Glutamatergic neuron (in vitro differentiated cells): ENCODE measurements at regions not wholly inside any gene's neighbourhood (a gene's known extent, or its start where the extent isn't known, plus 50 kb on each side); places are given as distances from the start of the nearest gene placed in this dataset.

Experiments used
- DNase-seq: peaks from one replicate; pipeline ENCODE4 v3.0.0; 2022
- H3K27ac Mint-ChIP-seq: one replicate; pipeline ENCODE4 v1.8.0; 2020; ENCODE audit warnings: mild to moderate bottlenecking, mixed read lengths, inconsistent platforms; ENCODE audit not compliant: unreplicated experiment
- H3K27me3 Mint-ChIP-seq: one replicate; pipeline ENCODE4 v1.8.0; 2020; ENCODE audit warnings: mild to moderate bottlenecking, moderate library complexity, mixed read lengths, inconsistent platforms; ENCODE audit not compliant: unreplicated experiment
- H3K36me3 Mint-ChIP-seq: one replicate; pipeline ENCODE4 v1.8.0; 2020; ENCODE audit warnings: mild to moderate bottlenecking, mixed read lengths, inconsistent platforms; ENCODE audit not compliant: unreplicated experiment
- H3K4me1 Mint-ChIP-seq: one replicate; pipeline ENCODE4 v1.8.0; 2020; ENCODE audit warnings: mild to moderate bottlenecking, low read depth, mixed read lengths, inconsistent platforms; ENCODE audit not compliant: unreplicated experiment
- H3K4me3 Mint-ChIP-seq: one replicate; pipeline ENCODE4 v1.8.0; 2020; ENCODE audit warnings: mild to moderate bottlenecking, mixed read lengths, inconsistent platforms; ENCODE audit not compliant: unreplicated experiment
- H3K9me3 Mint-ChIP-seq: one replicate; pipeline ENCODE4 v1.8.0; 2020; ENCODE audit warnings: mild to moderate bottlenecking, moderate library complexity, mixed read lengths, inconsistent platforms; ENCODE audit not compliant: unreplicated experiment
- TF ChIP-seq, protein P1 (sequence below): fragments of 200-600 bp; sonication (generic); IDR thresholded peaks from one replicate; pipeline ENCODE4 v1.5.0; 2021; ENCODE audit not compliant: partially characterized antibody, unreplicated experiment

DNA sequence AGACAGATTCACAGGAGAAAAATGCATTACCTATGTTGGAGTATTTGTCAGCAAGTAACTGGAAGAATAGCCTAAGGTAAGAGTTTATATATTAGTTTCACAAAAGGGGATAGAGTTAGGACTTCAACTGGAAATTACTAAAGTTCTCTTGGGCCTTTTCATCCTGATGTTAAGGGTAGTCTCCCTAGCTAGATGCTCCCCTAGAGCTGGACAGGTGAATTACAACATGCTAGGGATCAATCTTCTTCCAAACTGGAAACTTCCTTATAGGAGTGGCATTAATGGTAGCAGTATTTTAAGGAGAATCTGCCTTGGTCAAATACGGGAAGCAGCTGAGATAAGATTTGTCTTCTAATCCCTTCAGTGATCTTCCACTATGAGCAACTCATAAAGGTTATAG is 632.8 kb upstream of the RAG2 start:
- TF ChIP-seq, protein P1, sequence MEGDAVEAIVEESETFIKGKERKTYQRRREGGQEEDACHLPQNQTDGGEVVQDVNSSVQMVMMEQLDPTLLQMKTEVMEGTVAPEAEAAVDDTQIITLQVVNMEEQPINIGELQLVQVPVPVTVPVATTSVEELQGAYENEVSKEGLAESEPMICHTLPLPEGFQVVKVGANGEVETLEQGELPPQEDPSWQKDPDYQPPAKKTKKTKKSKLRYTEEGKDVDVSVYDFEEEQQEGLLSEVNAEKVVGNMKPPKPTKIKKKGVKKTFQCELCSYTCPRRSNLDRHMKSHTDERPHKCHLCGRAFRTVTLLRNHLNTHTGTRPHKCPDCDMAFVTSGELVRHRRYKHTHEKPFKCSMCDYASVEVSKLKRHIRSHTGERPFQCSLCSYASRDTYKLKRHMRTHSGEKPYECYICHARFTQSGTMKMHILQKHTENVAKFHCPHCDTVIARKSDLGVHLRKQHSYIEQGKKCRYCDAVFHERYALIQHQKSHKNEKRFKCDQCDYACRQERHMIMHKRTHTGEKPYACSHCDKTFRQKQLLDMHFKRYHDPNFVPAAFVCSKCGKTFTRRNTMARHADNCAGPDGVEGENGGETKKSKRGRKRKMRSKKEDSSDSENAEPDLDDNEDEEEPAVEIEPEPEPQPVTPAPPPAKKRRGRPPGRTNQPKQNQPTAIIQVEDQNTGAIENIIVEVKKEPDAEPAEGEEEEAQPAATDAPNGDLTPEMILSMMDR: peak; percentile 37
- no peak overlapping the region for H3K4me3 Mint-ChIP-seq

DNA sequence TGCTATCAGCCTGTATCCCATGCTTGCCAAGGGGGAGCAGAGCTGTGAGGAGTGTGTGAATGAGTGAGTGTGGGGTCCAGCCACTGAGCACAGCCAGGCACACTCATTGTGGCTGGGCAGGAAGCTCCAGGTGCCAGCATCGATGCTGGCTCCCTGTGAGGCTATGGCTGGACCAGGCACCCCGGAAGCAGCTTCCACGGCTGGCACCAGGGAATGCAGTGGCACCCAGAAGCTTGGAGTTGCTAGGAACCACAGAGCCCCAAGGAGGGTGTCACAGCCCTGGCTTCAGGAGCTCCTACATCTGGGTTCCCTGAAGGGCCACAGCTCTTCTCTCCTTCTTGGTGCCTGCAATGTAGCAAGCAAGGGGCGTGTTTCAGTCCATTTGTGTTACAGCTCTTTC is 625.9 kb upstream of the RAG2 start:
- no peak overlapping the region for H3K27ac Mint-ChIP-seq
- TF ChIP-seq, protein P1: no peak
- peaks cover 3% of the 10 kb centered on the region for H3K9me3 Mint-ChIP-seq
- peaks cover 1% of the 10 kb centered on the region for H3K27me3 Mint-ChIP-seq
- H3K4me1 Mint-ChIP-seq: no peaks in the 10 kb centered on the region
- peaks cover 4% of the 10 kb centered on the region for H3K36me3 Mint-ChIP-seq
- no peak for DNase-seq
- H3K4me3 Mint-ChIP-seq: no peak overlapping the region

More for the DNA sequence above, 632.8 kb upstream of the RAG2 start:
- no peaks in the 10 kb centered on the region for H3K36me3 Mint-ChIP-seq
- no peaks in the 10 kb centered on the region for H3K4me1 Mint-ChIP-seq
- no peaks in the 10 kb centered on the region for H3K9me3 Mint-ChIP-seq
- no peak for DNase-seq
- H3K27me3 Mint-ChIP-seq: peaks cover 1% of the 10 kb centered on the region
- no peak overlapping the region for H3K27ac Mint-ChIP-seq

DNA sequence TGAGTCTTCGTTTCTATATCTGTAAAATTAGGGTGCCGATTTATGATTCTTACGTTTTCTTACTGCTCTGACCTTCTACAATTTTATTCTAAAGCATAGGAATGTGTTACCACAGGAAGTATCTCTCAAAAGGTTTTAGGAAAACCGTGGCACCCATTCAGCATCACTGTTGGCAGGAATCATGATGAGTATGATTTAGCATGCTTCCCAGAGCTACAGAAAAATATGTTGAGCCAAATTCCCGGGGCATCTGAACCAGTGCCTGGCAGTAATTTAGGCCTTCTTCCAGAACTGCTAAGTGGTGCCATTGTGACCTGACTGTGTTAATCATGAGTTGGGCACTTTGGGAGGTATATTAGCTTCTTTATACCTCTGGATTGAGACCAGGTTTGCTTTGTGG is 605.0 kb upstream of the RAG2 start:
- no peak overlapping the region for H3K27ac Mint-ChIP-seq
- H3K4me1 Mint-ChIP-seq: peaks cover 5% of the 10 kb centered on the region
- no peak for DNase-seq
- no peak overlapping the region for H3K4me3 Mint-ChIP-seq
- no peaks in the 10 kb centered on the region for H3K9me3 Mint-ChIP-seq
- TF ChIP-seq, protein P1: no peak
- no peaks in the 10 kb centered on the region for H3K27me3 Mint-ChIP-seq
- no peaks in the 10 kb centered on the region for H3K36me3 Mint-ChIP-seq

DNA sequence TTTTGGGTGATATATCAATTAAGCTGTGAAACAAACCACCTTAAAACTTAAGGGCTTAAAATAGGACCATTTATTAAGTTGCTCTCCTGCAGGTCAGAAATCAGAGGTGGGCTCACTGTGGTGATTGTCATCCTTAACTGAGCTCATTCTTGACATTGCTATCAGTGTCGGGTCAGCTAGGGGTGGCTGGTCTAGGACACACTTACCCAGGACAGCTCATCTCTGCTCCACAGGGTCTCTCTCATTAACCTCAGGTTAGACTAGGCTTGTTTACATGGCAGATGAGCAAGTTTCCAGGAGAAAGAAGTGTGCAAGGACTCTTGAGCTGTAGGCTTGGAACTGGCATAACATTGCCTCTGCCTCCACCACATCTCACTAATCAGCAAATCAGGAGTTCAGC is 601.0 kb upstream of the RAG2 start:
- Mint-ChIP-seq H3K4me1 (peaks cover 5% of the 10 kb centered on the region), H3K9me3 (peaks cover 2% of the 10 kb centered on the region), H3K4me3 (no peak overlapping the region), H3K27ac (no peak overlapping the region), H3K36me3 (peaks cover 5% of the 10 kb centered on the region), H3K27me3 (no peaks in the 10 kb centered on the region)
- no peak for DNase-seq
- TF ChIP-seq, protein P1: no peak

DNA sequence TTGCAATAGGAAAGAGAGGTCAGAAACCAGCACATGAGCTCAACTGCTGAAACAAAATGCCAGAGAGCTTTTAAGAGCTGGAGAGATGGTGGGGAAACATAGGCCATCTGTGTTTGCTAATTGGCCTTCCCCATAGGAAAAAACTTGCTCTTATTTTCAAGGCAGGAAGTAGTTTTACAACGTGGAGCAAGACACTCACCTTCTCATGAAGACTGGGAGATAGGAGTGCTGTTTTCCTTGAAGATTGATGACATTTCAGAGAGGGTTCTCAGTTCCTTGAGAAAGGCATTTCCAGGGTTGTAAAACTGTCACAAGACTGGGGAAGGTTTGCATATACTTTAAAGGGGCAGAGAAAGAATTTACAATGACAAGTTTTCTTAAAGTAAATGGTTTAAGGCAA is 586.3 kb upstream of the RAG2 start:
- no peak overlapping the region for H3K27ac Mint-ChIP-seq
- H3K4me1 Mint-ChIP-seq: peaks cover 3% of the 10 kb centered on the region
- H3K9me3 Mint-ChIP-seq: no peaks in the 10 kb centered on the region
- TF ChIP-seq, protein P1: no peak
- H3K27me3 Mint-ChIP-seq: no peaks in the 10 kb centered on the region
- DNase-seq: no peak
- H3K4me3 Mint-ChIP-seq: no peak overlapping the region
- no peaks in the 10 kb centered on the region for H3K36me3 Mint-ChIP-seq
